CD4-positive, alpha-beta T cell treated with Interleukin-6 for 4 hours (primary cell): ENCODE measurements at regions not wholly inside any gene's neighbourhood (a gene's known extent, or its start where the extent isn't known, plus 50 kb on each side); places are given as distances from the start of the nearest gene placed in this dataset.

Source experiments
- DNase-seq: peaks from one replicate; pipeline ENCODE4 v3.0.0-alpha.2; 2020; ENCODE audit warnings: mixed read lengths

- DNase-seq, result no peak
Measured at GRCh38 chr5:133853646-133854365, 114.6 kb downstream of the C5orf15 start.

GRCh38 chr5:133851521-133851920, 116.9 kb downstream of the C5orf15 start:
- no peak for DNase-seq

- DNase-seq, result no peak
Measured at GRCh38 chr5:133850811-133851210, 117.6 kb downstream of the C5orf15 start.

GRCh38 chr5:133849116-133849515, 119.3 kb downstream of the C5orf15 start:
- no peak for DNase-seq

GRCh38 chr5:133848341-133848811, 120.0 kb downstream of the C5orf15 start:
- DNase-seq, result no peak

- DNase-seq, result no peak
Measured at GRCh38 chr5:133847886-133848285, 120.5 kb downstream of the C5orf15 start.

- no peak for DNase-seq
Measured at GRCh38 chr5:133847301-133847700, 121.1 kb downstream of the C5orf15 start.

GRCh38 chr5:133846478-133847226, 121.8 kb downstream of the C5orf15 start:
- no peak for DNase-seq

GRCh38 chr5:133845271-133845670, 123.2 kb downstream of the C5orf15 start:
- no peak for DNase-seq

GRCh38 chr5:133844836-133845235, 123.6 kb downstream of the C5orf15 start:
- DNase-seq, result no peak

- DNase-seq, result no peak
Measured at GRCh38 chr5:133843911-133844310, 124.5 kb downstream of the C5orf15 start.

GRCh38 chr5:133842846-133843611, 125.4 kb downstream of the C5orf15 start:
- no peak for DNase-seq

- DNase-seq, result no peak
Measured at GRCh38 chr5:133841831-133842750, 126.3 kb downstream of the C5orf15 start.

- DNase-seq, result no peak
Measured at GRCh38 chr5:133840168-133840567, 128.3 kb downstream of the C5orf15 start.

GRCh38 chr5:133839721-133840120, 128.7 kb downstream of the C5orf15 start:
- no peak for DNase-seq

- no peak for DNase-seq
Measured at GRCh38 chr5:133839090-133839489, 129.3 kb downstream of the C5orf15 start.

- no peak for DNase-seq
Measured at GRCh38 chr5:133838286-133838685, 130.1 kb downstream of the C5orf15 start.

GRCh38 chr5:133831491-133832224, 136.8 kb downstream of the C5orf15 start:
- DNase-seq, result no peak

- no peak for DNase-seq
Measured at GRCh38 chr5:133830911-133831310, 137.5 kb downstream of the C5orf15 start.

- no peak for DNase-seq
Measured at GRCh38 chr5:133830281-133830680, 138.1 kb downstream of the C5orf15 start.

GRCh38 chr5:133829786-133830185, 138.6 kb downstream of the C5orf15 start:
- DNase-seq, result no peak

GRCh38 chr5:133828722-133829121, 139.7 kb downstream of the C5orf15 start:
- DNase-seq, result no peak
